Liver (tissue), 3 donors: ENCODE measurements at regions not wholly inside any gene's neighbourhood (a gene's known extent, or its start where the extent isn't known, plus 50 kb on each side); places are given as distances from the start of the nearest gene placed in this dataset.

ENCODE experiments used
- GABPA ChIP-seq, 2 donors: IDR thresholded peaks in 1 of 2; conservative IDR thresholded peaks in 1 of 2; 2 replicates each; pipeline ENCODE4 v1.6.1; 2016; ENCODE audit warnings: antibody characterized with exemption in 2 of 2, mild to moderate bottlenecking in 1 of 2, moderate library complexity in 1 of 2
- TF ChIP-seq, protein P1 (sequence below): IDR thresholded peaks from 2 replicates; pipeline ENCODE4 v1.6.1; 2016; ENCODE audit warnings: antibody characterized with exemption
- TF ChIP-seq, protein P2 (sequence below): fragments of 150-350 bp; IDR thresholded peaks from 2 replicates; pipeline ENCODE4 v1.5.1; 2017; ENCODE audit warnings: improper control_type of control experiment, low read depth, low read length; ENCODE audit not compliant: missing input control
- donor health status: healthy.
- donor health status: healthy.

DNA sequence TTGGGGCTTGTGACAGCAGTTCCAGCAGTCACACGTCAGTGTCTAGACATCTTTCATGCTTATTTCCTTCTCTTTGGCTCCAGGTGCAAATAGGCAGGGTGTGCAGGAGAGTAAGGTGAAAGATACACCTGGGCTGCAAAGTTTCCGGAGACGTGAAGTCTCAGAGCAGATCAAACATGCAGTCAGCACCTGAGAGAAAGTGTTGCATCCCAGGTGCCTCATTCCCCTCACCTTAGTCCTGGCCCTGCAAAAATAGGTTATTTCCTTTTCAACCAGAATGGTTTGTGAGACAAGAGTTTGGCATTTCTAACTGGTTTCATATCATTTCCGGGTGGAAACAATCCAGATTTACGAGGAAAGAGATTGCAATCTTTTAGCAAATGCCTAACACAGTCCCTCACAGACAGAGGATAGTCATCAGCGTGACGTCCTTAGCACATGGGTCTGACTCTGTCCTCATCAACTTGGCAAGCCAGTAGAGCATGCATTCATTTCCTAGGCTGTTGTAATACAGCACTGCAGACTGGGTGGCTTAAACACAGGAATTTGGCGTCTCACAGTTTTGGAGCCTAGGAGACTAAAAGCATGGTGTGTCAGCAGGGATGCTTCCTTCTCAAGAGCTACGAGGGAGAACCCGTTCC, 58.2 kb upstream of the ARRDC4 start:
- TF ChIP-seq, protein P1, sequence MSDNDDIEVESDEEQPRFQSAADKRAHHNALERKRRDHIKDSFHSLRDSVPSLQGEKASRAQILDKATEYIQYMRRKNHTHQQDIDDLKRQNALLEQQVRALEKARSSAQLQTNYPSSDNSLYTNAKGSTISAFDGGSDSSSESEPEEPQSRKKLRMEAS: no peak
- TF ChIP-seq, protein P2, sequence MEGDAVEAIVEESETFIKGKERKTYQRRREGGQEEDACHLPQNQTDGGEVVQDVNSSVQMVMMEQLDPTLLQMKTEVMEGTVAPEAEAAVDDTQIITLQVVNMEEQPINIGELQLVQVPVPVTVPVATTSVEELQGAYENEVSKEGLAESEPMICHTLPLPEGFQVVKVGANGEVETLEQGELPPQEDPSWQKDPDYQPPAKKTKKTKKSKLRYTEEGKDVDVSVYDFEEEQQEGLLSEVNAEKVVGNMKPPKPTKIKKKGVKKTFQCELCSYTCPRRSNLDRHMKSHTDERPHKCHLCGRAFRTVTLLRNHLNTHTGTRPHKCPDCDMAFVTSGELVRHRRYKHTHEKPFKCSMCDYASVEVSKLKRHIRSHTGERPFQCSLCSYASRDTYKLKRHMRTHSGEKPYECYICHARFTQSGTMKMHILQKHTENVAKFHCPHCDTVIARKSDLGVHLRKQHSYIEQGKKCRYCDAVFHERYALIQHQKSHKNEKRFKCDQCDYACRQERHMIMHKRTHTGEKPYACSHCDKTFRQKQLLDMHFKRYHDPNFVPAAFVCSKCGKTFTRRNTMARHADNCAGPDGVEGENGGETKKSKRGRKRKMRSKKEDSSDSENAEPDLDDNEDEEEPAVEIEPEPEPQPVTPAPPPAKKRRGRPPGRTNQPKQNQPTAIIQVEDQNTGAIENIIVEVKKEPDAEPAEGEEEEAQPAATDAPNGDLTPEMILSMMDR: no peak
- TF ChIP-seq GABPA (IDR thresholded peaks at IDR 0.05 in 1 of 2, conservative IDR thresholded peaks at IDR 0.05 in 1 of 2): no peak
